SK-MEL-5 (cell line): ENCODE measurements at regions not wholly inside any gene's neighbourhood (a gene's known extent, or its start where the extent isn't known, plus 50 kb on each side); places are given as distances from the start of the nearest gene placed in this dataset.
A peak's percentile ranks its signal among the peaks of the same experiment; 100 is the strongest.

Source experiments
- DNase-seq: peaks from one replicate; pipeline ENCODE4 v3.0.0-alpha.2; 2016; ENCODE audit warnings: low read depth, low spot score
- in situ Hi-C: cut with HindIII; loops from 2 replicates; pipeline ENCODE4 v1.10.0; 2016; ENCODE audit warnings: low sequenced_read_pairs, high pct_unique_total_duplicates, low pct_unique_long_range_greater_than_20kb

DNA sequence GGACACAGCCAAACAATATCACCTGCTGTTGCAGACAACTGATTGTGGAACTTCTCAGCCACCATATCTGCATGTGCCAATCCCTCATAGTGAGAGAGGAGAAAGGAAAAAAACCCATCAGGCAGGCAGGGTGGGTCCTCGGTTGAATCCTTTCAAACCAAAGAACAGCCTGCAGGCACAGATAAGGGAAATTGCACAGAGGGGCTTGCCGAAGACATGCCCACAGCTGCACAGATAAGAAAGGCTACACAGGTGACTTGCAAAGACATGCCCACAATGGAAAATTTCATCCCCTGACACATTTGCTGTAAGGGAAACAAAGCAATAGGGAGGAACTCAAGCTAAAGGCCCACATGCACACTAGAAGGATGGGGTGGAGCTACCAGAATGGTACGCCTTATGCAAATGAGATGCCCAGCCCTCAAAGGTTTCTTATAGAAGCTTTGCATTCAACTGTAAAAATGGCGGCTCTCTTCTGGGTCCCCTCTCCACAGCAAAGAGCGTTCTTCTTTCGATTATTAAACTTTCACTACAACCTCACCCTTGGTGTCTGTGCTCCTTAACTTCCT lies 170.0 kb upstream of the TMPO start:
- in situ Hi-C loops = no loop called here
- no peak for DNase-seq

DNA sequence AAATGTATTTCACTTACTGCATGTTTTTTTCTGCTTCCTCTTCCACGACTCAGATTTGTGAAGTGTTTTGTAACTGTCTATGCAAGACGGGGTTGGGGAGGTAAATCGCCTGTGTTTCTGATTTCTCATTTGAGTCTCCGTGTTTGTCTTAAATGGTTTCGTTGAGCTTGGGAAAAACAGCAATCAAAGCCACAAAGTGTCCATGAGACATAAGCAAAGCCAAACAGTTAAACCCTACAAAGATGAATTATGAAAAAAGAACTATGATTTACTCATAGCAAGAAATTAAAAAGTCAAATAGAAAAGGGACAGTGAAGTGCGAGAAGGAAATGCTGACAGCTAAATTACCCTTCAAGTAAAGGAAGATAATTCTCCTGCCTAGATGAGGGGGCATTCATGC lies 164.3 kb upstream of the TMPO start:
- in situ Hi-C loops = no loop called here
- DNase-seq = no peak

- in situ Hi-C loops = no loop called here
- DNase-seq = no peak
Measured at GRCh38 chr12:98351784-98352183, 163.6 kb upstream of the TMPO start.

GRCh38 chr12:98352218-98352811 lies 163.1 kb upstream of the TMPO start:
- in situ Hi-C loops = no loop called here
- no peak for DNase-seq

GRCh38 chr12:98352835-98353234 lies 162.6 kb upstream of the TMPO start:
- DNase-seq = no peak
- in situ Hi-C loops = no loop called here

- in situ Hi-C loops = no loop called here
Measured at GRCh38 chr12:98354520-98355035, 160.8 kb upstream of the TMPO start.

GRCh38 chr12:98355322-98355721 lies 160.1 kb upstream of the TMPO start:
- in situ Hi-C loops = no loop called here
- no peak for DNase-seq

More at GRCh38 chr12:98354520-98355035, 160.8 kb upstream of the TMPO start:
- no peak for DNase-seq

DNA sequence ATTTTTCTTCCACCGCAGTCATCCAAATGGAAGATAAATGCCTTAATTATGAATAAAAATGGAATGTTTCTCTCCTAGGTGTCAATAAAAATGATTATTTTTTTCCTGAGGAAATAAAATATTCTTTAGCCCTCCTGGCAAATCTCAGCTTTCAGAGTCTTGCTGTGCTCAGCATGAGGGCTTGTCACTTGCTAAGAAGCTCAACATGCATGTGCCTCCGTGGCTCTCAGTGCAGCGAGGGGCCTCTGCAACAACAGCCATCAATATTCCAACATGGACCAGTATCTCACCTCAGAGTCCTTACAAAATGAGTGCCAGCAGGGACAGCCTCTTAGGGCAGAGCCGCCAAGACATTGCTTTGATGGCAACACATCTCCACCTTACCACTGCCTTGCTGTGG lies 159.5 kb upstream of the TMPO start:
- in situ Hi-C loops = no loop called here
- no peak for DNase-seq

DNA sequence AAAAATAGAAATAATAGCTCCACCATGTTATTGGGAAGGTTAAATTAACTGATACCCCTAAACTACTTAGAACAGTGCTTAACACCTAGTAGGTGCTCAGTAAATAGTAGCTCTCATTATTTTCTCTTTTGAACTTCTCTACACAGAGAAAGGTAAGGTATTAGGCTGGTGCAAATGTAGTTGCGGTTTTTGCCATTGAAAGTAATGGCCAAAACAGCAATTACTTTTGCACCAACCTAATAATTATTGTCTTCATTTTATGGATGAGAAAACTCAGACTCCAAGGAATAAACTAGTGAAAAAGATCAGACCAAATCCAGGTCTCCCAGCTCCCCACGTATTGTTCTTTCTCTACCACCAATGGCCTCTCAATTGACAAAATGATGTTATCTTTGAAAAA lies 157.2 kb upstream of the TMPO start:
- in situ Hi-C loops = no loop called here

GRCh38 chr12:98359856-98360255 lies 155.5 kb upstream of the TMPO start:
- no peak for DNase-seq
- in situ Hi-C loops = no loop called here

More for the DNA sequence above, 157.2 kb upstream of the TMPO start:
- no peak for DNase-seq

DNA sequence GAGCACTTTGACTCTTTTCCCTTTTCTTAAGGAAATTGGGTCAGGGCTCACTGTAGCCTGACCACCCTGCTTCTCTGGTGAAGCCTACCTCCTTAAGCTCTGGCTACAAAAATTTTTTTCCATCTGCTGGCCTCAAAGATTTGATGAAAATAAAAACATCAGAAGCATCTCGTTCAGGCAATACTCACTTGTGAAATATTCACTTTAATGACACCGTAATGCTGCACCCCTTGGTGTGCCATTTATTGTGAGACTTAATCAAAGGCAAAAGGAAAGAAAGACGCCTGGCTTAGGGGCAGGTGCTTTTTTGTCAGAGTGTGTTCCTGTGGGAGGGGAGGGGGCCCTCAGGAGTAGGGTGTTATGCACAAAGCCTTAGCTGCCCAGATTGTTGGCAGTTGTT lies 155.0 kb upstream of the TMPO start:
- in situ Hi-C loops = no loop called here
- no peak for DNase-seq

DNA sequence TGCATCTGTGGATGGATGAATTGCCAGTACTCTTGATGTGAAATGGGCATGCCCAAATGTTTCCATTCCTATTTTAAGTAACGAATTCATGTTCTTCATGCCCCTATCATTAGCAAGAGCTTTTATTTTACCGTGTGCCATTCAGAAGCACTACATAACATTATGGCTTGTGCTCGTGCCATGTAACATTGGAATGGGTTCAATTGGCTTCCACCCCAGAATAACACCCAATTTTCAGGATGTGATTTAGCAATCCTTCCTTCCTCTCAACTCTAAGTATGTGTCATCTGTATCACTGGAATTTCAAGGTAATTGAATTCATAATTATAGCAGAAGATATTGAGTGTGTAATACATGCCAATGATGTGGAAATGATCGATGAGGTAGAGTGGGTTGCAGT lies 145.8 kb upstream of the TMPO start:
- in situ Hi-C loops = no loop called here
- no peak for DNase-seq

DNA sequence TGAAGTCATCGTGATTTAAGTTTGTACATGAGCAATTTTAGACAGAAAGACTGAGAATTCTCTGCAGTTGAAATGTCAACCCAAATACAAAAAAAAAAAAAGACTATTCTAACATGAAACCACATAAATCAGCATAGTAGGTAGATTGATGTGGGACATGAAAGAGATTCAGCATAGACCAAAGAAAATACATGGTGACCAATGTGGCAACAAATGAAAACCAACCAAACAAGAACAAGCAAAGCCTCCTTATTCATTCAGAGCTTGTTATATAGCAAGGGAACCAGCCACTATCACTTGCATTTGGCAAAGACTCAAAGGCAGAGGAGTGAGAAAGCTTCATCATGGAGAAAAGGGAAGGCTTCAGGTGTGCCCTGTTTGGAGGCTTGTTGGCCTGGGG lies 144.4 kb upstream of the TMPO start:
- in situ Hi-C loops = no loop called here
- no peak for DNase-seq

- no peak for DNase-seq
- in situ Hi-C loops = no loop called here
Measured at GRCh38 chr12:98371419-98371818, 144.0 kb upstream of the TMPO start.

DNA sequence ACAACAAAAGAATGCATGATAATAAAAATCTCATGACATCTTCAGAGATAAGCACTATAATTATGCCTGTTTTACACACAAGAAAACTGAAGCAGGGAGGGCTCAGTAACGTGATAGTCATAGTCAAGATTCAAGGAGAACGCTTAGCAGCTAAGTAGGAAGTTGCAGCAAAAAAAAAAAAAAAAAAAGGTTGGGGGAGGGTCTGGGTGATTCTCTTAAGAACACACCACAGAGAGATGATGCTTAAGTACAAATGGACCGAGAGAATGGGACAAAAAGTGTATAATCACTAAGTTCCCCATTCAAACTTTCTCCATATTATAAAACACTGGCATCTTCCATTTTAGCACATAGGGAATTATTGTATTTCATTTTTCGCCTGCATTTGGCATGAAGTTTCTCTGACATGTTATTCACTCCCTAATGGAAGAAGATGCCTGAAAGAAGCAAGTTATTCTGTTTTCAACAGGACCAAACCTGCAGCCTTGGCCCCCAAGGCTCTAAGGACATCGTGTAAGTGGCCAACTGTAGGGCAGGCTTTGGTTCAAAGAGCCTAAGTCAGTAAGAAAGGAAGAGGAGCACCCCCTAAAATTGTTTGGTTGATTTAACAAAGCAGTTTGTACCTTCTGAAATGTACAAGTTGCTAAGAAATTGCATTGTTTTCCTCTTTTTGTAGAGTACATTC lies 142.9 kb upstream of the TMPO start:
- DNase-seq = no peak
- in situ Hi-C loops = no loop called here

GRCh38 chr12:98373025-98373554 lies 142.3 kb upstream of the TMPO start:
- peak; percentile 76 for DNase-seq
- in situ Hi-C loops = no loop called here

- peak; percentile 26 for DNase-seq
- in situ Hi-C loops = no loop called here
Measured at GRCh38 chr12:98374007-98374406, 141.4 kb upstream of the TMPO start.

DNA sequence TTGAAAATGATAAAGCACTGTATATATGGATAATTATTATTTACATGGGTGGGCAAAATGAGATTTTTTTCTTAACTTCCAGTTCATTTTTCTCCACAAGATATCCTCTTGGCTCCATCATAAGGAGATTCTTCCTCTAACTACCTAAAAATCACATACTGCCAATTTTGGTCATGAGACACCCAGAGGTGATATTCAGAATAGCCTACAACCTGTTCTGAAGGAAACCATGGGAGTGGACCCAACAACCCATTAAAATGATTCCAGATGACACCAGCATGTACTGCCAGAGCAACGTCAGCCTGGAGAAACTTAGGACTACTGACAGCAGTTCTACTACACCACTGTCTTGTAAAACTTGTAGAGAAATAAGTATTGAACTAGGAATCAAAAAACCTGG lies 136.3 kb upstream of the TMPO start:
- no peak for DNase-seq
- in situ Hi-C loops = no loop called here

DNA sequence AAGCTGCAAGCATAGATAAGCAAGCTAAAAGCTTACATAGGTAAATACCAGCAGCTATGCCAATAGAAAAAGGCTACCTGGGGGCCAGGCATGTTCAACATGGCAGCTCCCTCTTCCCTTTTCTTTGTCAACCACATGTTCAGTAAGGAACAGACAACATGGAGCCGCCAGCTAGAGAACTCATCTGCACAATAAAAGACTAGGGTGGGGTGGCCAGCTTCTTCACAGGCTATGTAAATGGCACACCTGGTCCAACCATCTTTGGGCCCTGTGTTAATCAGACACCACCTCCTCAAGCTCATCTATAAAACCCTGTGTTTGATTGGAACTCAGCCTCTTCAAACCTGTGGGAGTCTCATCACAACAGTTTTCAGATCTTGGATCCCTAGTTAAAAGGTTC lies 129.7 kb upstream of the TMPO start:
- in situ Hi-C loops = no loop called here
- DNase-seq = no peak
